Breast epithelium (tissue), 3 donors: ENCODE measurements at regions not wholly inside any gene's neighbourhood (a gene's known extent, or its start where the extent isn't known, plus 50 kb on each side); places are given as distances from the start of the nearest gene placed in this dataset.

ENCODE experiments used
- CTCF ChIP-seq, 3 donors: fragments of 450-650 bp; IDR thresholded peaks; one replicate each; pipeline ENCODE4 v1.5.1; 2016 to 2017; ENCODE audit warnings: antibody characterized with exemption in 3 of 3, mild to moderate bottlenecking in 3 of 3, moderate library complexity in 3 of 3
- POLR2A ChIP-seq: fragments of 450-650 bp; IDR thresholded peaks from one replicate; pipeline ENCODE4 v1.6.1; 2016; ENCODE audit warnings: antibody characterized with exemption, mild to moderate bottlenecking, moderate library complexity
- POLR2AphosphoS5 ChIP-seq, 3 donors: sonication (generic); formaldehyde crosslinking; IDR thresholded peaks; one replicate each; pipeline ENCODE4 v1.6.1; 2017; ENCODE audit warnings: antibody characterized with exemption in 3 of 3

DNA sequence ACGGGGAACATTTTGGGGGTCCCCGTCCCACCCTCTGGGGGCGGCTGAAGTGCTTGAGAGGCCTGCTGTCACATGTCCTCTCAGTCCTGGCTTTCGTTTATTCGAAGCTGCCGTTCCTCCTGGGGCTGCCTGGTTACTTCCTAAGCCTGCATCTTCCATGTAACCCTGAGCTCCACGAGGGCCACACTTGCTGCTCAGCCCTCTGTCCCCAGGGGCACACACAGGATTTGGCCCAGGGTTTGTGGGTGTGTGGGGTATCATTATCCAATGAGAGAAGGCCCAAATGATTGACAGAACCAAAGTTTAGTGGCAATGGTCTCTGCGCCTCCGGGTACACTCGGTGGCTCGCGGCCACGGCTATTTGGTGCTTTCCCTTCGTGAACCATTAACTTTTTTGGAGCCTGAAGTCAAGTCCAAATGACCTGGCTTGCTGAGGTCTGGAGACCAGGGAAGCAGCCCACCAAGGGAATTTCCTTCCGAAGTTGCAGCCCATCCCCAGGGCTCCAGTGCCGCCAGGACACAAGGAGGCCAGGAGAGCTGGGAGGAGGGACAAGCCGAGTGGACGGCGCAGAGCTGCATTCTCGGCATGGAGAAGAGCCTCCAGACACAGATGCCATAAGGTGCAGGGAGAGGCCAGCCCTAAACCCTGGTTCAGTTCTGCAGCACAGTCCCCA is 131.4 kb upstream of the FOXF1 start:
- no peak for TF ChIP-seq CTCF (IDR thresholded peaks at IDR 0.05)
- TF ChIP-seq POLR2A, result no peak
- no peak for TF ChIP-seq POLR2AphosphoS5 (IDR thresholded peaks at IDR 0.05)
